Esophagus muscularis mucosa (tissue), 3 donors: ENCODE measurements at regions not wholly inside any gene's neighbourhood (a gene's known extent, or its start where the extent isn't known, plus 50 kb on each side); places are given as distances from the start of the nearest gene placed in this dataset.
"Not testable (repeated sequence)": the region's sequence is repeated elsewhere in the genome, so short reads cannot be mapped to it uniquely, and the experiment has no call there.

Experiments
- CTCF ChIP-seq, 3 experiments: fragments of 200-600 bp in 2 of 3; fragments of 450-650 bp in 1 of 3; sonication (generic) in 2 of 3; IDR thresholded peaks; one replicate each; pipeline ENCODE4 v1.5.1; 2017 to 2019; ENCODE audit warnings: antibody characterized with exemption in 3 of 3, mild to moderate bottlenecking in 2 of 3, moderate library complexity in 1 of 3
- POLR2A ChIP-seq: fragments of 450-650 bp; IDR thresholded peaks from one replicate; pipeline ENCODE4 v1.6.1; 2017; ENCODE audit warnings: antibody characterized with exemption, moderate library complexity, mild to moderate bottlenecking, low read depth
- POLR2AphosphoS5 ChIP-seq, 2 donors: sonication (generic); formaldehyde crosslinking; IDR thresholded peaks; one replicate each; pipeline ENCODE4 v1.6.1; 2017; ENCODE audit warnings: antibody characterized with exemption in 2 of 2

DNA sequence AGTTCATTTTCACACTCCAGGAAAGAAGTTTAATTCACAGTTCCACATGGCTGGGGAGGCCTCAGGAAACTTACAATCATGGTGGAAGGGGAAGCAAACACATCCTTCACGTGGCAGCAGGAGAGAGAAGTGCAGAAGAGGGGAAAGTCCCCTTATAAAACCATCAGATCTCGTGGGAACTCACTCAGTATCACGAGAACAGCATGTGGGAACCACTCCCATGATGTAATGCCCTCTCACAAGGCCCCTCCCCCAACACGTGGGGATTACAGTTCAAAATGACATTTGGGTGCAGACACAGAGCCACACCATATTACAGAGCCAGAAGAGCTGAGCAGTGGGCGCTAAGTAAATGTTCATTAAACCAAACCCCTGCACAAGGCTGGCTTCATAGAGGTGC lies 126.0 kb downstream of the POTEH start:
- not testable (repeated sequence) for TF ChIP-seq POLR2AphosphoS5 (IDR thresholded peaks at IDR 0.05); CTCF (IDR thresholded peaks at IDR 0.05); POLR2A
